H9 (cell line): ENCODE measurements at regions not wholly inside any gene's neighbourhood (a gene's known extent, or its start where the extent isn't known, plus 50 kb on each side); places are given as distances from the start of the nearest gene placed in this dataset.

Experiments
- DNase-seq: peaks from one replicate; pipeline ENCODE4 v3.0.0-alpha.2; 2017
- H2AFZ ChIP-seq: one replicate; pipeline ENCODE4 v1.6.1; 2013; ENCODE audit warnings: mild to moderate bottlenecking, low read length, control low read depth, moderate library complexity
- H2AK5ac ChIP-seq: 2 replicates; pipeline ENCODE4 v1.6.1; 2013; ENCODE audit warnings: low read length, control low read depth, mixed read lengths; ENCODE audit not compliant: insufficient read length
- H2BK120ac ChIP-seq: one replicate; pipeline ENCODE4 v1.6.1; 2013; ENCODE audit warnings: low read depth, mild to moderate bottlenecking, low read length, control low read depth, inconsistent platforms; ENCODE audit not compliant: poor library complexity, severe bottlenecking
- H2BK12ac ChIP-seq: 2 replicates; pipeline ENCODE4 v1.6.1; 2013; ENCODE audit warnings: low read length, control low read depth, mixed read lengths, low read depth; ENCODE audit not compliant: insufficient read length
- H2BK15ac ChIP-seq: 2 replicates; pipeline ENCODE4 v1.6.1; 2013; ENCODE audit warnings: low read depth, low read length, control low read depth
- H2BK20ac ChIP-seq: one replicate; pipeline ENCODE4 v1.6.1; 2013; ENCODE audit warnings: low read depth, mild to moderate bottlenecking, low read length, control low read depth, inconsistent platforms; ENCODE audit not compliant: poor library complexity, severe bottlenecking
- H2BK5ac ChIP-seq: 2 replicates; pipeline ENCODE4 v1.6.1; 2013; ENCODE audit warnings: low read length, control low read depth, mixed read lengths; ENCODE audit not compliant: insufficient read length
- H3K14ac ChIP-seq: 2 replicates; pipeline ENCODE4 v1.6.1; 2013; ENCODE audit warnings: low read length, control low read depth; ENCODE audit not compliant: insufficient read depth
- H3K18ac ChIP-seq: 2 replicates; pipeline ENCODE4 v1.6.1; 2013; ENCODE audit warnings: low read depth, mild to moderate bottlenecking, mixed read lengths, low read length, control low read depth; ENCODE audit not compliant: insufficient read length
- H3K23ac ChIP-seq: 2 replicates; pipeline ENCODE4 v1.6.1; 2013; ENCODE audit warnings: low read length, control low read depth, mixed read lengths, low read depth; ENCODE audit not compliant: insufficient read length
- H3K23me2 ChIP-seq: 2 replicates; pipeline ENCODE4 v1.6.1; 2013; ENCODE audit warnings: low read depth, mild to moderate bottlenecking, mixed read lengths, low read length, control low read depth; ENCODE audit not compliant: insufficient read length, poor library complexity, severe bottlenecking
- H3K27ac ChIP-seq: 2 replicates; pipeline ENCODE4 v1.5.1; 2013; ENCODE audit warnings: low read length, control low read depth, mixed read lengths, low read depth; ENCODE audit not compliant: insufficient read length
- H3K27me3 ChIP-seq: 2 replicates; pipeline ENCODE4 v1.6.1; 2013; ENCODE audit warnings: low read length, control low read depth, inconsistent platforms; ENCODE audit not compliant: insufficient read depth
- H3K4ac ChIP-seq: 2 replicates; pipeline ENCODE4 v1.6.1; 2013; ENCODE audit warnings: low read depth, mild to moderate bottlenecking, control low read depth, inconsistent platforms, low read length, moderate library complexity
- H3K4me1 ChIP-seq: 2 replicates; pipeline ENCODE4 v1.6.1; 2013; ENCODE audit warnings: low read length, control low read depth, inconsistent platforms; ENCODE audit not compliant: insufficient read depth
- H3K4me2 ChIP-seq: 2 replicates; pipeline ENCODE4 v1.6.1; 2013; ENCODE audit warnings: low read length, control low read depth, mixed read lengths; ENCODE audit not compliant: insufficient read length, insufficient read depth
- H3K56ac ChIP-seq: 2 replicates; pipeline ENCODE4 v1.6.1; 2013; ENCODE audit warnings: low read depth, mild to moderate bottlenecking, mixed read lengths, low read length, control low read depth; ENCODE audit not compliant: insufficient read length
- H3K79me1 ChIP-seq: 2 replicates; pipeline ENCODE4 v1.6.1; 2013; ENCODE audit warnings: low read depth, mild to moderate bottlenecking, moderate library complexity, low read length, control low read depth, inconsistent platforms; ENCODE audit not compliant: insufficient read depth, poor library complexity, severe bottlenecking
- H3K79me2 ChIP-seq: 2 replicates; pipeline ENCODE4 v1.6.1; 2013; ENCODE audit warnings: low read length, control low read depth, inconsistent platforms; ENCODE audit not compliant: insufficient read depth
- H3K9ac ChIP-seq: 2 replicates; pipeline ENCODE4 v1.6.1; 2013; ENCODE audit warnings: low read length, control low read depth, mixed read lengths; ENCODE audit not compliant: insufficient read length; ENCODE audit errors: extremely low read depth
- H3K9me3 ChIP-seq: one replicate; pipeline ENCODE4 v1.6.1; 2013; ENCODE audit warnings: low read depth, low read length, inconsistent platforms; ENCODE audit not compliant: control insufficient read depth
- H3T11ph ChIP-seq: one replicate; pipeline ENCODE4 v1.6.1; 2013; ENCODE audit warnings: mild to moderate bottlenecking, low read length, control low read depth, inconsistent platforms
- H4K20me1 ChIP-seq: one replicate; pipeline ENCODE4 v1.6.1; 2013; ENCODE audit not compliant: control insufficient read depth, insufficient read length, insufficient read depth
- H4K5ac ChIP-seq: 2 replicates; pipeline ENCODE4 v1.6.1; 2013; ENCODE audit warnings: low read depth, mild to moderate bottlenecking, mixed read lengths, low read length, control low read depth; ENCODE audit not compliant: insufficient read length
- H4K8ac ChIP-seq: replicated peaks from 2 replicates; pipeline ENCODE4 v1.6.1; 2013; ENCODE audit warnings: low read length, control low read depth, mixed read lengths, low read depth; ENCODE audit not compliant: insufficient read length
- H4K91ac ChIP-seq: 2 replicates; pipeline ENCODE4 v1.6.1; 2013; ENCODE audit warnings: low read depth, mild to moderate bottlenecking, moderate library complexity, mixed read lengths, low read length, control low read depth; ENCODE audit not compliant: insufficient read length
- H3K27ac Mint-ChIP-seq, 3 experiments: 2 replicates in 2 of 3; 3 replicates in 1 of 3; pipeline ENCODE4 v1.8.0; 2020 to 2021; ENCODE audit warnings: mixed read lengths in 3 of 3, mild to moderate bottlenecking in 1 of 3, moderate library complexity in 1 of 3
- H3K27me3 Mint-ChIP-seq: 2 replicates; pipeline ENCODE4 v1.8.0; 2021; ENCODE audit warnings: low read depth, mild to moderate bottlenecking, moderate library complexity, mixed read lengths
- H3K36me3 Mint-ChIP-seq, 3 experiments: 2 replicates in 2 of 3; 3 replicates in 1 of 3; pipeline ENCODE4 v1.8.0; 2020 to 2021; ENCODE audit warnings: low read depth in 3 of 3, mixed read lengths in 3 of 3; ENCODE audit not compliant: insufficient read depth in 1 of 3
- H3K4me1 Mint-ChIP-seq, 2 experiments: 2 replicates each; pipeline ENCODE4 v1.8.0; 2020; ENCODE audit warnings: mixed read lengths in 2 of 2
- H3K4me3 Mint-ChIP-seq, 2 experiments: 2 replicates in 1 of 2; 3 replicates in 1 of 2; pipeline ENCODE4 v1.8.0; 2020 to 2021; ENCODE audit warnings: mild to moderate bottlenecking in 2 of 2, mixed read lengths in 2 of 2, moderate library complexity in 1 of 2
- H3K9me3 Mint-ChIP-seq, 2 experiments: 2 replicates in 1 of 2; 3 replicates in 1 of 2; pipeline ENCODE4 v1.8.0; 2020; ENCODE audit warnings: mild to moderate bottlenecking in 2 of 2, mixed read lengths in 2 of 2, moderate library complexity in 1 of 2
- WGBS: extraction: QIAGEN DNeasy Blood & Tissue Kit; methylation state at CpG from one replicate; pipeline ENCODE4 v1.1.7; 2013; ENCODE audit warnings: missing lambda C conversion rate, low lambda C conversion rate, mixed read lengths; ENCODE audit not compliant: insufficient read length; ENCODE audit errors: extremely low coverage; 5-methylcytosine and 5-hydroxymethylcytosine counted together
- TF ChIP-seq, protein P1 (sequence below): fragments of 200-600 bp; sonication (generic); conservative IDR thresholded peaks from 3 replicates; pipeline ENCODE4 v1.8.0; 2021; ENCODE audit warnings: antibody characterized with exemption, mild to moderate bottlenecking

DNA sequence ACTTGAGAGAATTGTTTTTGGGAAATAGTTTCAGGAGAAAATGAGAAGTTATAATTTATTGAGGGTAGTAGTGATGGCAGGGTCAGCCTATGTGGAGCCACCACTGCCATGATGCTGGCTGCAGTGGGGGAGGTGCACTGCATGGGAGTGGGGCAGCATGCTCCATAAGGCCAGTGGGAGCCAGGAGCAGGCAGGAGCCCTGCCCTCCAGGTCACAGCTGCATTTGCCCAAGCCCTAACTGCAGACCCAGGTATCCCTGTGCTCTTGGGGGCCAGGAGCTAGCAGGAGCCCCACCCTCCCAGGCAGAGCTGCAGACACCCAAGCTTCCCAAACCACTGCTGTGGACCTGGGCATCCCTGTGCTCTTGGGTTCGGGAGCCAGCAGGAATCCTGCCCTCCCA lies 757.3 kb upstream of the CRIM1 start:
- H4K20me1 ChIP-seq: no peaks in the 10 kb centered on the region
- H3K27ac ChIP-seq: no peak overlapping the region
- peaks cover 36 to 46% of the 10 kb centered on the region in 2 experiments for H3K9me3 Mint-ChIP-seq
- H3K4ac ChIP-seq: no peak overlapping the region
- H2AFZ ChIP-seq: no peak overlapping the region
- no peak for DNase-seq
- H4K8ac ChIP-seq: no peak overlapping the region
- peaks cover 0 to 4% of the 10 kb centered on the region in 2 experiments; a peak in 1 of 4 replicates for H3K4me1 Mint-ChIP-seq
- H2BK120ac ChIP-seq: no peak overlapping the region
- H3K36me3 Mint-ChIP-seq: peaks cover 13 to 44% (median 35%) of the 10 kb centered on the region in 3 experiments
- H3K23ac ChIP-seq: no peak overlapping the region
- no peaks in the 10 kb centered on the region for H3K79me1 ChIP-seq
- no peaks in the 10 kb centered on the region for H3K27me3 ChIP-seq
- H2BK12ac ChIP-seq: no peak overlapping the region
- no peak overlapping the region for H3K4me3 Mint-ChIP-seq
- no CpG with 5 or more reads among the region's 1 CpG for WGBS
- no peak overlapping the region for H3K27ac Mint-ChIP-seq
- no peaks in the 10 kb centered on the region for H3K27me3 Mint-ChIP-seq
- peaks cover 2% of the 10 kb centered on the region for H3K23me2 ChIP-seq
- no peak overlapping the region for H3T11ph ChIP-seq
- H2BK5ac ChIP-seq: no peak overlapping the region
- H3K56ac ChIP-seq: no peak overlapping the region
- no peak overlapping the region for H3K9ac ChIP-seq
- no peak overlapping the region for H3K18ac ChIP-seq
- no peak overlapping the region for H2BK20ac ChIP-seq
- H4K91ac ChIP-seq: no peak overlapping the region
- no peak overlapping the region for H3K14ac ChIP-seq
- H3K4me1 ChIP-seq: no peaks in the 10 kb centered on the region
- H3K9me3 ChIP-seq: peaks cover 22% of the 10 kb centered on the region
- TF ChIP-seq, protein P1, sequence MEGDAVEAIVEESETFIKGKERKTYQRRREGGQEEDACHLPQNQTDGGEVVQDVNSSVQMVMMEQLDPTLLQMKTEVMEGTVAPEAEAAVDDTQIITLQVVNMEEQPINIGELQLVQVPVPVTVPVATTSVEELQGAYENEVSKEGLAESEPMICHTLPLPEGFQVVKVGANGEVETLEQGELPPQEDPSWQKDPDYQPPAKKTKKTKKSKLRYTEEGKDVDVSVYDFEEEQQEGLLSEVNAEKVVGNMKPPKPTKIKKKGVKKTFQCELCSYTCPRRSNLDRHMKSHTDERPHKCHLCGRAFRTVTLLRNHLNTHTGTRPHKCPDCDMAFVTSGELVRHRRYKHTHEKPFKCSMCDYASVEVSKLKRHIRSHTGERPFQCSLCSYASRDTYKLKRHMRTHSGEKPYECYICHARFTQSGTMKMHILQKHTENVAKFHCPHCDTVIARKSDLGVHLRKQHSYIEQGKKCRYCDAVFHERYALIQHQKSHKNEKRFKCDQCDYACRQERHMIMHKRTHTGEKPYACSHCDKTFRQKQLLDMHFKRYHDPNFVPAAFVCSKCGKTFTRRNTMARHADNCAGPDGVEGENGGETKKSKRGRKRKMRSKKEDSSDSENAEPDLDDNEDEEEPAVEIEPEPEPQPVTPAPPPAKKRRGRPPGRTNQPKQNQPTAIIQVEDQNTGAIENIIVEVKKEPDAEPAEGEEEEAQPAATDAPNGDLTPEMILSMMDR: no peak
- no peaks in the 10 kb centered on the region for H3K79me2 ChIP-seq
- no peak overlapping the region for H2BK15ac ChIP-seq
- no peak overlapping the region for H4K5ac ChIP-seq
- no peak overlapping the region for H2AK5ac ChIP-seq
- H3K4me2 ChIP-seq: no peak overlapping the region
